T-cell (primary cell): ENCODE measurements at regions not wholly inside any gene's neighbourhood (a gene's known extent, or its start where the extent isn't known, plus 50 kb on each side); places are given as distances from the start of the nearest gene placed in this dataset.

ENCODE experiments used
- ATAC-seq, 4 experiments: fragments of 200-7000 bp in 3 of 4; fragments of 150-1000 bp in 1 of 4; cut with Tn5 transposase; replicated peaks in 1 of 4; 1 replicate in 3 of 4; 2 replicates in 1 of 4; pipeline ENCODE4 v1.10.0; 2021; ENCODE audit warnings: moderate library complexity in 3 of 4, mild to moderate bottlenecking in 2 of 4, moderate number of reproducible peaks in 1 of 4
- CTCF ChIA-PET, 2 donors: fragments of 300-600 bp; sonication (Branson Sonifier 250); formaldehyde crosslinking; loops; one replicate each; lab custom pipeline; 2022; ENCODE audit warnings: antibody characterized with exemption in 2 of 2; lab: Charles Lee
- POLR2A ChIA-PET, 2 donors: fragments of 300-600 bp; sonication (Branson Sonifier 250); formaldehyde crosslinking; loops; one replicate each; lab custom pipeline; 2022; ENCODE audit warnings: antibody characterized with exemption in 2 of 2; lab: Charles Lee
- DNase-seq, 35 experiments: peaks; one replicate each; pipeline versions ENCODE4 v3.0.0 to v3.0.0-alpha.2; 2013 to 2023
- H3K27ac ChIP-seq: one replicate; pipeline ENCODE4 v1.5.1; 2013; ENCODE audit warnings: low read length
- H3K27me3 ChIP-seq, 2 experiments: replicated peaks in 1 of 2; 1 replicate in 1 of 2; 2 replicates in 1 of 2; pipeline versions ENCODE4 v1.6.1 to v1.7.0; 2013; ENCODE audit warnings: low read length in 1 of 2, mixed read lengths in 1 of 2; ENCODE audit not compliant: control insufficient read depth in 2 of 2, insufficient read depth in 2 of 2; ENCODE audit errors: extremely low read depth in 1 of 2
- H3K36me3 ChIP-seq, 2 donors: 1 replicate in 1 of 2; 2 replicates in 1 of 2; pipeline versions ENCODE4 v1.6.1 to v1.7.0; 2013; ENCODE audit warnings: low read length in 1 of 2; ENCODE audit not compliant: control insufficient read depth in 2 of 2, insufficient read depth in 1 of 2; ENCODE audit errors: extremely low read depth in 1 of 2
- H3K4me1 ChIP-seq, 2 experiments: 1 replicate in 1 of 2; 2 replicates in 1 of 2; pipeline versions ENCODE4 v1.6.1 to v1.7.0; 2013; ENCODE audit warnings: low read length in 2 of 2, mixed read lengths in 1 of 2; ENCODE audit not compliant: insufficient read depth in 2 of 2, control insufficient read depth in 1 of 2; ENCODE audit errors: extremely low read depth in 1 of 2
- H3K4me3 ChIP-seq, 2 donors: 1 replicate in 1 of 2; 2 replicates in 1 of 2; pipeline versions ENCODE4 v1.5.1 to v1.7.0; 2013; ENCODE audit warnings: mild to moderate bottlenecking in 2 of 2, low read length in 1 of 2, moderate library complexity in 1 of 2; ENCODE audit not compliant: control insufficient read depth in 1 of 2; ENCODE audit errors: extremely low read depth in 1 of 2
- H3K9me3 ChIP-seq: 2 replicates; pipeline ENCODE4 v1.7.0; 2013
- H3K27ac Mint-ChIP-seq, 2 donors: one replicate each; pipeline ENCODE4 v1.8.0; 2020 to 2021; ENCODE audit warnings: mild to moderate bottlenecking in 2 of 2, mixed read lengths in 2 of 2
- H3K27me3 Mint-ChIP-seq, 2 donors: one replicate each; pipeline ENCODE4 v1.8.0; 2021 to 2022; ENCODE audit warnings: mixed read lengths in 2 of 2
- H3K36me3 Mint-ChIP-seq: one replicate; pipeline ENCODE4 v1.8.0; 2021; ENCODE audit warnings: mixed read lengths
- H3K4me1 Mint-ChIP-seq, 3 donors: one replicate each; pipeline ENCODE4 v1.8.0; 2020 to 2022; ENCODE audit warnings: mixed read lengths in 3 of 3, mild to moderate bottlenecking in 1 of 3
- H3K4me3 Mint-ChIP-seq, 3 donors: one replicate each; pipeline ENCODE4 v1.8.0; 2020 to 2022; ENCODE audit warnings: mild to moderate bottlenecking in 3 of 3, mixed read lengths in 3 of 3, moderate library complexity in 3 of 3
- H3K9me3 Mint-ChIP-seq, 3 donors: one replicate each; pipeline ENCODE4 v1.8.0; 2020 to 2022; ENCODE audit warnings: mixed read lengths in 3 of 3
- WGBS: methylation state at CpG from one replicate; pipeline ENCODE4 v1.1.5; 2013; ENCODE audit warnings: missing lambda C conversion rate; ENCODE audit not compliant: insufficient coverage; 5-methylcytosine and 5-hydroxymethylcytosine counted together

- Histone ChIP-seq H3K4me1 (no peaks in the 10 kb centered on the region), H3K9me3 (no peaks in the 10 kb centered on the region), H3K27ac (no peak overlapping the region), H3K27me3 (no peaks in the 10 kb centered on the region), H3K36me3 (no peaks in the 10 kb centered on the region), H3K4me3 (no peak overlapping the region)
- Mint-ChIP-seq H3K9me3 (peaks cover 8 to 20% (median 15%) of the 10 kb centered on the region in 3 donors), H3K27ac (no peak overlapping the region), H3K27me3 (no peaks in the 10 kb centered on the region), H3K4me1 (no peaks in the 10 kb centered on the region), H3K36me3 (no peaks in the 10 kb centered on the region), H3K4me3 (no peak overlapping the region)
- no CpG with 5 or more reads among the region's 5 CpGs for WGBS
- CTCF ChIA-PET, result no interaction called here
- POLR2A ChIA-PET, result no interaction called here
- DNase-seq, result no peak
- ATAC-seq, result no peak
Measured at GRCh38 chr7:119329715-119330114, 943.3 kb upstream of the KCND2 start.

DNA sequence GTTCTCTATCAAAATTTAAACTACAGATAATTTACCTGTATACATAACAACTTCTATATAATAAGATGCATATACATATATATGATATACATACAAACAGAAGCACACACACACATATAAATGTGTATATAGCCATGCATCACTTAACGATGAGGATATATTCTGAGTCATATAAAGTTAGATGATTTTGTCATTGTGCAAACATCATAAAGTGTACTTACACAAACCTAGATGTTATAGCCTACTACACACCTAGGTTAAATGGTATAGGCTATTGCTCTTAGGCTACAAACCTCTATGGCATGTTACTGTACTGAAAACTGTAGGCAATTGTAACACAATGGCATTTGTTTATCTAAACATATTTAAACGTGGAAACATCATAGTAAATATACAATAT is 937.6 kb upstream of the KCND2 start:
- ATAC-seq, result no peak
- Histone ChIP-seq H3K27ac (no peak overlapping the region), H3K9me3 (no peaks in the 10 kb centered on the region), H3K4me1 (no peaks in the 10 kb centered on the region), H3K4me3 (no peak overlapping the region), H3K27me3 (no peaks in the 10 kb centered on the region), H3K36me3 (no peaks in the 10 kb centered on the region)
- no peaks in the 10 kb centered on the region for H3K36me3 Mint-ChIP-seq
- ChIA-PET CTCF (no interaction called here), POLR2A (no interaction called here)
- H3K27me3 Mint-ChIP-seq, result no peaks in the 10 kb centered on the region
- no peak overlapping the region for H3K4me3 Mint-ChIP-seq
- peaks cover 4 to 10% (median 6%) of the 10 kb centered on the region in 3 donors for H3K9me3 Mint-ChIP-seq
- H3K27ac Mint-ChIP-seq, result no peak overlapping the region
- no CpG with 5 or more reads among the region's 2 CpGs for WGBS
- H3K4me1 Mint-ChIP-seq, result no peaks in the 10 kb centered on the region
- DNase-seq, result no peak

DNA sequence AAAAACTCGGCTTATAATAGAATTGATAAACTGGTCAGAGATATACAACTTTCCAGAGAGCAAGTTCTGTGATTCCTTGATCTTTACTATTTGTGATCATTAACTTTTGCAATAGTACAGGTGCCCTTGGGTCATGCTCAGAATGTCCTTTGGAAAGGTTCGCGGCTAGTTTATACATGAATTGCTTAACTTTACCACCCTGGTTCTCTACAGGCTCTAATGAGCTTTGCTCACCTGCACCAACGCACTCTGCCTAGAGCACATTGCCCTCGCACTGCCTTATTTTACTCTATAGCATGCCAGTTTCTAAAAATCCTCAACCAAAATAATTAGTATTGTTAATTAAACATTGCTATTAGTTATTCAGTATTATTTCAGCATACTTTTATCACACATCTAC is 931.2 kb upstream of the KCND2 start:
- ATAC-seq, result no peak
- Histone ChIP-seq H3K9me3 (no peaks in the 10 kb centered on the region), H3K4me1 (no peaks in the 10 kb centered on the region), H3K27me3 (no peaks in the 10 kb centered on the region), H3K36me3 (no peaks in the 10 kb centered on the region), H3K4me3 (no peak overlapping the region), H3K27ac (no peak overlapping the region)
- Mint-ChIP-seq H3K36me3 (no peaks in the 10 kb centered on the region), H3K4me1 (no peaks in the 10 kb centered on the region), H3K27ac (no peak overlapping the region), H3K4me3 (no peak overlapping the region), H3K9me3 (peaks cover 10 to 15% (median 11%) of the 10 kb centered on the region in 3 donors), H3K27me3 (no peaks in the 10 kb centered on the region)
- ChIA-PET CTCF (no interaction called here), POLR2A (no interaction called here)
- WGBS, result 86% methylated on average over 2 of the region's 5 CpGs
- DNase-seq, result no peak

GRCh38 chr7:119343289-119343688 is 929.7 kb upstream of the KCND2 start:
- no peaks in the 10 kb centered on the region for H3K36me3 ChIP-seq
- WGBS, result no CpG with 5 or more reads among the region's 1 CpG
- H3K27ac Mint-ChIP-seq, result no peak overlapping the region
- no peak overlapping the region for H3K4me3 ChIP-seq
- H3K36me3 Mint-ChIP-seq, result no peaks in the 10 kb centered on the region
- POLR2A ChIA-PET, result no interaction called here
- DNase-seq (no peak), ATAC-seq (no peak)
- H3K9me3 Mint-ChIP-seq, result peaks cover 13 to 18% (median 16%) of the 10 kb centered on the region in 3 donors
- no peaks in the 10 kb centered on the region for H3K4me1 ChIP-seq
- H3K4me1 Mint-ChIP-seq, result no peaks in the 10 kb centered on the region
- no peak overlapping the region for H3K27ac ChIP-seq
- H3K27me3 ChIP-seq, result no peaks in the 10 kb centered on the region
- no peaks in the 10 kb centered on the region for H3K9me3 ChIP-seq
- no peak overlapping the region for H3K4me3 Mint-ChIP-seq
- CTCF ChIA-PET, result no interaction called here
- H3K27me3 Mint-ChIP-seq, result no peaks in the 10 kb centered on the region

DNA sequence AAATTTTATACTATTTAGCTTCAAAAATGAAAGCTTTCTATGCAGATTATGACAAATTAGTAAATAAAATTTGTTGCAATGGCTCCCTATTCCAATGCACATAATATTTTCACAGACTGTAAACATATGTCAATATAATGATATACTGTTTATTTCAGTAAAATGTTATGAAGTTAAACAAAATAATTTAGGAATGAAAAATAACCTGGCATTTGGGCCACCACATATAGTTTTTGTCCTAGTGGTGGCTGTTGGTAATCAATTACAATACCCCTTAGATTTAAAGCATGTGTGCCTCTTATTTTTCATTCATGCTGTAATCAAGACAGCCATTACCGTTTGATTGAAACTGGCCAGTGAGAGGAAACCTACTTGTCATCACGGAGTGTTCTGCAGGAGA is 928.5 kb upstream of the KCND2 start:
- Mint-ChIP-seq H3K4me1 (no peaks in the 10 kb centered on the region), H3K27me3 (no peaks in the 10 kb centered on the region), H3K9me3 (peaks cover 12 to 18% (median 13%) of the 10 kb centered on the region in 3 donors), H3K27ac (no peak overlapping the region), H3K4me3 (no peak overlapping the region), H3K36me3 (no peaks in the 10 kb centered on the region)
- no peaks in the 10 kb centered on the region for H3K4me1 ChIP-seq
- no CpG with 5 or more reads among the region's 2 CpGs for WGBS
- no peaks in the 10 kb centered on the region for H3K9me3 ChIP-seq
- ChIA-PET POLR2A (no interaction called here), CTCF (no interaction called here)
- no peaks in the 10 kb centered on the region for H3K27me3 ChIP-seq
- DNase-seq (no peak), ATAC-seq (no peak)
- no peaks in the 10 kb centered on the region for H3K36me3 ChIP-seq
- H3K4me3 ChIP-seq, result no peak overlapping the region
- no peak overlapping the region for H3K27ac ChIP-seq

- ChIA-PET CTCF (no interaction called here), POLR2A (no interaction called here)
- H3K9me3 Mint-ChIP-seq, result peaks cover 10 to 14% (median 12%) of the 10 kb centered on the region in 3 donors
- H3K4me3 ChIP-seq, result no peak overlapping the region
- no peaks in the 10 kb centered on the region for H3K36me3 Mint-ChIP-seq
- H3K27ac Mint-ChIP-seq, result no peak overlapping the region
- H3K27me3 Mint-ChIP-seq, result no peaks in the 10 kb centered on the region
- DNase-seq (no peak), ATAC-seq (no peak)
- no peak overlapping the region for H3K27ac ChIP-seq
- no peaks in the 10 kb centered on the region for H3K27me3 ChIP-seq
- H3K4me1 Mint-ChIP-seq, result no peaks in the 10 kb centered on the region
- H3K4me1 ChIP-seq, result no peaks in the 10 kb centered on the region
- H3K9me3 ChIP-seq, result no peaks in the 10 kb centered on the region
- H3K4me3 Mint-ChIP-seq, result no peak overlapping the region
- no peaks in the 10 kb centered on the region for H3K36me3 ChIP-seq
Measured at GRCh38 chr7:119348491-119348890, 924.5 kb upstream of the KCND2 start.

DNA sequence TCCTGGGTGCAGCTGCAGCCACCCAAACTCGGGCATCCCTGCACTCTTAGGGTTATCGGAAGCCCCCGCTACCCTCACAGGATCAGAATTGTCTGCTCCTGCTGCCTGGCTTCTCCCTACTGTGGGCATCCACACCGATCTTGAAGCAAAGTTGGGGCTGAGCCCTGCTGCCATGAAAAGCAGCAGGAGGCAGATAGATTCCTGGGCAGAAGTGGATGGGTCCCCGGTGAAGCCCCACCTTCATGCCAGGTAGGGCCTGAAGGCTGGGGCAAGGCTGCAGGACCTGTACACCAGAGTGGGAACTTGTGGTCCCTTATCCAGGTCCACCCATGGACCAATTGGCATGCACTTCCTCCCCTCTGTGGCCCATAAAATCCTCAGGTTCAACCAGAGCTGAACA is 922.6 kb upstream of the KCND2 start:
- H3K9me3 Mint-ChIP-seq, result peaks cover 7 to 14% (median 12%) of the 10 kb centered on the region in 3 donors

More for the DNA sequence above, 922.6 kb upstream of the KCND2 start:
- Histone ChIP-seq H3K27me3 (no peaks in the 10 kb centered on the region), H3K4me1 (no peaks in the 10 kb centered on the region), H3K4me3 (no peak overlapping the region), H3K27ac (no peak overlapping the region), H3K9me3 (no peaks in the 10 kb centered on the region), H3K36me3 (no peaks in the 10 kb centered on the region)
- POLR2A ChIA-PET, result no interaction called here
- ATAC-seq (no peak), DNase-seq (no peak)
- Mint-ChIP-seq H3K27me3 (no peaks in the 10 kb centered on the region), H3K4me3 (no peak overlapping the region), H3K36me3 (no peaks in the 10 kb centered on the region), H3K27ac (no peak overlapping the region), H3K4me1 (no peaks in the 10 kb centered on the region)
- WGBS, result 82% methylated on average over 5 of the region's 5 CpGs
- CTCF ChIA-PET, result interaction anchor here in 1 of 2 donors (0.5 kb wide), 1 partner anchor 1161 kb away, joined by 3 read pairs; no protein-coding TSS in a partner anchor
